Keratinocyte (primary cell): ENCODE measurements at regions not wholly inside any gene's neighbourhood (a gene's known extent, or its start where the extent isn't known, plus 50 kb on each side); places are given as distances from the start of the nearest gene placed in this dataset.

Experiments
- DNase-seq: peaks from one replicate; pipeline ENCODE4 v3.0.0-alpha.2; 2011; ENCODE audit warnings: low read depth, missing footprints, low spot score
- FAIRE-seq: peaks from 2 replicates; lab custom pipeline; 2011; peaks lifted over from hg19 to GRCh38; lab: Jason Lieb, UNC
- H2AFZ ChIP-seq: 2 replicates; pipeline ENCODE4 v1.6.0; 2012; ENCODE audit warnings: low read length, control low read depth, inconsistent platforms; ENCODE audit not compliant: control insufficient read depth
- H3K27ac ChIP-seq: 2 replicates; pipeline ENCODE4 v1.5.1; 2011; ENCODE audit warnings: low read length; ENCODE audit not compliant: control insufficient read depth, insufficient read depth
- H3K27me3 ChIP-seq: 3 replicates; pipeline ENCODE4 v1.6.0; 2011; ENCODE audit warnings: low read length; ENCODE audit not compliant: control insufficient read depth, insufficient read depth; ENCODE audit errors: extremely low read depth
- H3K36me3 ChIP-seq, 2 experiments: 2 replicates in 1 of 2; 3 replicates in 1 of 2; pipeline ENCODE4 v1.5.1; 2011; ENCODE audit warnings: low read length in 2 of 2, mild to moderate bottlenecking in 1 of 2; ENCODE audit not compliant: control insufficient read depth in 2 of 2, insufficient read depth in 2 of 2; ENCODE audit errors: extremely low read depth in 1 of 2
- H3K4me1 ChIP-seq: 3 replicates; pipeline ENCODE4 v1.5.1; 2011; ENCODE audit warnings: low read length; ENCODE audit not compliant: control insufficient read depth, insufficient read depth; ENCODE audit errors: extremely low read depth
- H3K4me2 ChIP-seq: 3 replicates; pipeline ENCODE4 v1.6.0; 2011; ENCODE audit warnings: low read depth, low read length; ENCODE audit not compliant: control insufficient read depth, insufficient read depth; ENCODE audit errors: extremely low read depth
- H3K4me3 ChIP-seq, 3 experiments: fragments of 200-600 bp in 1 of 3; sonication (generic) in 1 of 3; 2 replicates in 2 of 3; 3 replicates in 1 of 3; pipeline ENCODE4 v1.5.1; 2011 to 2016; ENCODE audit warnings: low read length in 3 of 3, mild to moderate bottlenecking in 3 of 3, control low read depth in 2 of 3, inconsistent platforms in 1 of 3, low read depth in 1 of 3, mixed read lengths in 1 of 3, mixed run types in 1 of 3, moderate library complexity in 1 of 3; ENCODE audit not compliant: control insufficient read depth in 2 of 3, insufficient read depth in 2 of 3; ENCODE audit errors: extremely low read depth in 1 of 3
- H3K79me2 ChIP-seq: 2 replicates; pipeline ENCODE4 v1.6.0; 2012; ENCODE audit warnings: low read length; ENCODE audit not compliant: control insufficient read depth, insufficient read depth
- H3K9ac ChIP-seq: 3 replicates; pipeline ENCODE4 v1.6.0; 2011; ENCODE audit warnings: low read length; ENCODE audit not compliant: control insufficient read depth, insufficient read depth; ENCODE audit errors: extremely low read depth
- H3K9me1 ChIP-seq: 3 replicates; pipeline ENCODE4 v1.6.0; 2011; ENCODE audit warnings: low read length; ENCODE audit not compliant: control insufficient read depth, insufficient read depth; ENCODE audit errors: extremely low read depth
- H3K9me3 ChIP-seq: 2 replicates; pipeline ENCODE4 v1.5.1; 2012; ENCODE audit warnings: low read depth, low read length; ENCODE audit not compliant: control insufficient read depth
- H4K20me1 ChIP-seq: 3 replicates; pipeline ENCODE4 v1.6.0; 2011; ENCODE audit warnings: low read length; ENCODE audit not compliant: control insufficient read depth, insufficient read depth; ENCODE audit errors: extremely low read depth
- CTCF ChIP-seq, 3 experiments: IDR thresholded peaks in 1 of 3; conservative IDR thresholded peaks in 1 of 3; optimal IDR thresholded peaks in 1 of 3; 2 replicates in 2 of 3; 3 replicates in 1 of 3; pipeline versions ENCODE3 to v1.5.1; 2011; ENCODE audit warnings: low read length in 3 of 3, mild to moderate bottlenecking in 3 of 3, moderate library complexity in 2 of 3, control low read depth in 1 of 3, inconsistent platforms in 1 of 3; ENCODE audit not compliant: insufficient read depth in 2 of 3; ENCODE audit errors: extremely low read depth in 1 of 3
- EZH2 ChIP-seq: IDR thresholded peaks from one replicate; pipeline ENCODE4 v1.6.1; 2012; ENCODE audit warnings: inconsistent platforms, mild to moderate bottlenecking, low read length, moderate library complexity
- dilution Hi-C: fragments of 300-500 bp; cut with MboI; formaldehyde crosslinking; loops from one replicate; pipeline ENCODE4 v1.7.0; 2020; ENCODE audit warnings: low sequenced_read_pairs; ENCODE audit not compliant: extremely low pct_ligation_motif_present

GRCh38 chr3:59659755-59660154 lies 609.9 kb upstream of the CFAP20DC start:
- Histone ChIP-seq H3K4me2 (no peak overlapping the region), H3K9ac (no peak overlapping the region)
- FAIRE-seq = no peak

GRCh38 chr3:59658866-59659265 lies 609.0 kb upstream of the CFAP20DC start:
- H3K79me2 ChIP-seq = no peaks in the 10 kb centered on the region
- no peaks in the 10 kb centered on the region for H3K9me1 ChIP-seq
- no peak overlapping the region for H3K27ac ChIP-seq
- H3K36me3 ChIP-seq = no peaks in the 10 kb centered on the region
- no peak for TF ChIP-seq CTCF (optimal IDR thresholded peaks at IDR 0.05 in 1 of 3, IDR thresholded peaks at IDR 0.05 in 1 of 3, conservative IDR thresholded peaks at IDR 0.05 in 1 of 3; ENCODE audit: extremely low read depth in 1 of 3, insufficient read depth in 2 of 3, low read length in 3 of 3)
- TF ChIP-seq EZH2 = no peak
- dilution Hi-C loops = no loop called here
- no peaks in the 10 kb centered on the region for H4K20me1 ChIP-seq
- peaks cover 21% of the 10 kb centered on the region for H3K4me1 ChIP-seq
- no peak overlapping the region for H3K4me2 ChIP-seq
- H3K9me3 ChIP-seq = no peaks in the 10 kb centered on the region
- H2AFZ ChIP-seq = no peak overlapping the region
- FAIRE-seq (no peak), DNase-seq (no peak)
- no peak overlapping the region for H3K9ac ChIP-seq
- H3K27me3 ChIP-seq = no peaks in the 10 kb centered on the region
- H3K4me3 ChIP-seq = no peak overlapping the region

More at GRCh38 chr3:59659755-59660154, 609.9 kb upstream of the CFAP20DC start:
- Histone ChIP-seq H2AFZ (no peak overlapping the region), H3K4me1 (peaks cover 14% of the 10 kb centered on the region), H3K79me2 (no peaks in the 10 kb centered on the region), H3K36me3 (no peaks in the 10 kb centered on the region), H3K9me3 (no peaks in the 10 kb centered on the region), H3K27ac (no peak overlapping the region), H3K27me3 (no peaks in the 10 kb centered on the region), H4K20me1 (no peaks in the 10 kb centered on the region), H3K9me1 (no peaks in the 10 kb centered on the region), H3K4me3 (no peak overlapping the region)
- no peak for TF ChIP-seq CTCF (optimal IDR thresholded peaks at IDR 0.05 in 1 of 3, IDR thresholded peaks at IDR 0.05 in 1 of 3, conservative IDR thresholded peaks at IDR 0.05 in 1 of 3; ENCODE audit: extremely low read depth in 1 of 3, insufficient read depth in 2 of 3, low read length in 3 of 3)
- TF ChIP-seq EZH2 = no peak
- no peak for DNase-seq
- dilution Hi-C loops = no loop called here
